Osteoblast (primary cell): ENCODE measurements at regions not wholly inside any gene's neighbourhood (a gene's known extent, or its start where the extent isn't known, plus 50 kb on each side); places are given as distances from the start of the nearest gene placed in this dataset.

Source experiments
- DNase-seq: peaks from one replicate; pipeline ENCODE4 v3.0.0; 2011; ENCODE audit warnings: low spot score, mixed read lengths; ENCODE audit not compliant: insufficient read length; ENCODE audit errors: missing footprints
- H2AFZ ChIP-seq: 2 replicates; pipeline ENCODE4 v1.6.0; 2011; ENCODE audit warnings: mild to moderate bottlenecking, low read length
- H3K27ac ChIP-seq: 2 replicates; pipeline ENCODE4 v1.5.1; 2011; ENCODE audit warnings: mild to moderate bottlenecking, low read depth, low read length, moderate library complexity
- H3K27me3 ChIP-seq: 2 replicates; pipeline ENCODE4 v1.6.0; 2012; ENCODE audit warnings: mild to moderate bottlenecking, control low read depth, inconsistent platforms, low read length, moderate library complexity; ENCODE audit not compliant: insufficient read depth
- H3K36me3 ChIP-seq: 2 replicates; pipeline ENCODE4 v1.5.1; 2011; ENCODE audit warnings: mild to moderate bottlenecking, low read length, control low read depth, moderate library complexity; ENCODE audit not compliant: insufficient read depth
- H3K4me1 ChIP-seq: 2 replicates; pipeline ENCODE4 v1.5.1; 2011; ENCODE audit warnings: mild to moderate bottlenecking, low read length, control low read depth, moderate library complexity; ENCODE audit not compliant: insufficient read depth
- H3K4me2 ChIP-seq: 2 replicates; pipeline ENCODE4 v1.6.0; 2011; ENCODE audit warnings: mild to moderate bottlenecking, low read length; ENCODE audit not compliant: insufficient read depth
- H3K4me3 ChIP-seq: fragments of 200-600 bp; sonication (generic); 3 replicates; pipeline ENCODE4 v1.5.1; 2012; ENCODE audit warnings: mild to moderate bottlenecking, low read length, inconsistent platforms; ENCODE audit not compliant: insufficient read depth
- H3K79me2 ChIP-seq: 2 replicates; pipeline ENCODE4 v1.6.0; 2012; ENCODE audit warnings: mild to moderate bottlenecking, low read length, control low read depth, inconsistent platforms; ENCODE audit not compliant: insufficient read depth
- H3K9me3 ChIP-seq: 2 replicates; pipeline ENCODE4 v1.5.1; 2011; ENCODE audit warnings: low read depth, low read length, control low read depth
- H4K20me1 ChIP-seq: 2 replicates; pipeline ENCODE4 v1.6.0; 2012; ENCODE audit warnings: mild to moderate bottlenecking, low read length, control low read depth; ENCODE audit not compliant: insufficient read depth
- TF ChIP-seq, protein P1 (sequence below): IDR thresholded peaks from 2 replicates; pipeline ENCODE4 v1.5.1; 2011; ENCODE audit warnings: mild to moderate bottlenecking, low read depth, low read length, moderate library complexity; ENCODE audit errors: extremely low read depth

GRCh38 chr12:115482943-115483342 is 794.5 kb downstream of the MED13L start:
- Histone ChIP-seq H3K4me1 (no peaks in the 10 kb centered on the region), H3K9me3 (no peaks in the 10 kb centered on the region), H3K4me2 (no peak overlapping the region), H2AFZ (no peak overlapping the region), H4K20me1 (no peaks in the 10 kb centered on the region), H3K27ac (no peak overlapping the region), H3K27me3 (no peaks in the 10 kb centered on the region), H3K4me3 (no peak overlapping the region), H3K36me3 (no peaks in the 10 kb centered on the region), H3K79me2 (no peaks in the 10 kb centered on the region)
- DNase-seq: no peak
- TF ChIP-seq, protein P1, sequence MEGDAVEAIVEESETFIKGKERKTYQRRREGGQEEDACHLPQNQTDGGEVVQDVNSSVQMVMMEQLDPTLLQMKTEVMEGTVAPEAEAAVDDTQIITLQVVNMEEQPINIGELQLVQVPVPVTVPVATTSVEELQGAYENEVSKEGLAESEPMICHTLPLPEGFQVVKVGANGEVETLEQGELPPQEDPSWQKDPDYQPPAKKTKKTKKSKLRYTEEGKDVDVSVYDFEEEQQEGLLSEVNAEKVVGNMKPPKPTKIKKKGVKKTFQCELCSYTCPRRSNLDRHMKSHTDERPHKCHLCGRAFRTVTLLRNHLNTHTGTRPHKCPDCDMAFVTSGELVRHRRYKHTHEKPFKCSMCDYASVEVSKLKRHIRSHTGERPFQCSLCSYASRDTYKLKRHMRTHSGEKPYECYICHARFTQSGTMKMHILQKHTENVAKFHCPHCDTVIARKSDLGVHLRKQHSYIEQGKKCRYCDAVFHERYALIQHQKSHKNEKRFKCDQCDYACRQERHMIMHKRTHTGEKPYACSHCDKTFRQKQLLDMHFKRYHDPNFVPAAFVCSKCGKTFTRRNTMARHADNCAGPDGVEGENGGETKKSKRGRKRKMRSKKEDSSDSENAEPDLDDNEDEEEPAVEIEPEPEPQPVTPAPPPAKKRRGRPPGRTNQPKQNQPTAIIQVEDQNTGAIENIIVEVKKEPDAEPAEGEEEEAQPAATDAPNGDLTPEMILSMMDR: no peak

GRCh38 chr12:115481141-115481540 is 796.4 kb downstream of the MED13L start:
- no peaks in the 10 kb centered on the region for H4K20me1 ChIP-seq
- no peak overlapping the region for H3K4me2 ChIP-seq
- peak; percentile 44 for DNase-seq

GRCh38 chr12:115478505-115478904 is 794.5 kb upstream of the TBX3 start:
- Histone ChIP-seq H3K36me3 (no peaks in the 10 kb centered on the region), H3K4me2 (no peak overlapping the region), H3K4me3 (no peak overlapping the region), H3K79me2 (no peaks in the 10 kb centered on the region), H3K27ac (no peak overlapping the region), H3K27me3 (no peaks in the 10 kb centered on the region), H4K20me1 (no peaks in the 10 kb centered on the region), H3K9me3 (no peaks in the 10 kb centered on the region), H2AFZ (no peak overlapping the region), H3K4me1 (no peaks in the 10 kb centered on the region)
- TF ChIP-seq, protein P1: no peak
- DNase-seq: no peak

More at GRCh38 chr12:115481141-115481540, 796.4 kb downstream of the MED13L start:
- H3K4me1 ChIP-seq: no peaks in the 10 kb centered on the region
- TF ChIP-seq, protein P1: no peak
- H3K4me3 ChIP-seq: no peak overlapping the region
- no peaks in the 10 kb centered on the region for H3K36me3 ChIP-seq
- no peaks in the 10 kb centered on the region for H3K79me2 ChIP-seq
- H3K27me3 ChIP-seq: no peaks in the 10 kb centered on the region
- H2AFZ ChIP-seq: no peak overlapping the region
- H3K27ac ChIP-seq: no peak overlapping the region
- H3K9me3 ChIP-seq: no peaks in the 10 kb centered on the region

- no peak for DNase-seq
- no peak overlapping the region for H3K4me3 ChIP-seq
- TF ChIP-seq, protein P1: no peak
- H3K9me3 ChIP-seq: no peaks in the 10 kb centered on the region
- no peaks in the 10 kb centered on the region for H3K27me3 ChIP-seq
- H3K4me2 ChIP-seq: no peak overlapping the region
- no peak overlapping the region for H2AFZ ChIP-seq
- no peak overlapping the region for H3K27ac ChIP-seq
- no peaks in the 10 kb centered on the region for H3K36me3 ChIP-seq
- no peaks in the 10 kb centered on the region for H3K79me2 ChIP-seq
- H4K20me1 ChIP-seq: no peaks in the 10 kb centered on the region
- no peaks in the 10 kb centered on the region for H3K4me1 ChIP-seq
Observed at GRCh38 chr12:115474539-115475353, 790.8 kb upstream of the TBX3 start.
